Small intestine (tissue), 7 donors: ENCODE measurements at regions not wholly inside any gene's neighbourhood (a gene's known extent, or its start where the extent isn't known, plus 50 kb on each side); places are given as distances from the start of the nearest gene placed in this dataset.

Experiments used
- DNase-seq, 2 donors: peaks; one replicate each; pipeline versions ENCODE4 v3.0.0 to v3.0.0-alpha.2; 2013
- FAIRE-seq: peaks from 2 replicates; lab custom pipeline; 2012; peaks lifted over from hg19 to GRCh38; lab: Jason Lieb, UNC
- H3K27ac ChIP-seq, 3 donors: one replicate each; pipeline ENCODE4 v1.5.1; 2013; ENCODE audit warnings: low read length in 2 of 3, mild to moderate bottlenecking in 2 of 3, control low read depth in 1 of 3, inconsistent platforms in 1 of 3, low read depth in 1 of 3, moderate library complexity in 1 of 3
- H3K27me3 ChIP-seq, 3 donors: one replicate each; pipeline ENCODE4 v1.6.1; 2013; ENCODE audit warnings: low read length in 3 of 3, inconsistent platforms in 1 of 3; ENCODE audit not compliant: control insufficient read depth in 3 of 3, insufficient read depth in 3 of 3
- H3K36me3 ChIP-seq, 3 donors: one replicate each; pipeline ENCODE4 v1.6.1; 2013; ENCODE audit warnings: low read length in 3 of 3, inconsistent platforms in 1 of 3, low read depth in 1 of 3, mild to moderate bottlenecking in 1 of 3, moderate library complexity in 1 of 3; ENCODE audit not compliant: control insufficient read depth in 3 of 3, insufficient read depth in 2 of 3
- H3K4me1 ChIP-seq, 3 donors: one replicate each; pipeline ENCODE4 v1.6.1; 2013; ENCODE audit warnings: low read length in 2 of 3, inconsistent platforms in 1 of 3, low read depth in 1 of 3, mild to moderate bottlenecking in 1 of 3, moderate library complexity in 1 of 3; ENCODE audit not compliant: control insufficient read depth in 3 of 3, insufficient read depth in 2 of 3
- H3K4me3 ChIP-seq, 3 donors: one replicate each; pipeline ENCODE4 v1.5.1; 2013; ENCODE audit warnings: low read length in 3 of 3, control low read depth in 1 of 3, inconsistent platforms in 1 of 3, low read depth in 1 of 3, mild to moderate bottlenecking in 1 of 3, moderate library complexity in 1 of 3
- H3K9me3 ChIP-seq, 2 donors: one replicate each; pipeline ENCODE4 v1.6.1; 2013; ENCODE audit warnings: low read depth in 1 of 2, low read length in 1 of 2; ENCODE audit not compliant: control insufficient read depth in 2 of 2, insufficient read depth in 1 of 2
- WGBS, 3 donors: extraction: QIAGEN DNeasy Blood & Tissue Kit; methylation state at CpG; one replicate each; pipeline ENCODE4 v1.1.7; 2013; 5-methylcytosine and 5-hydroxymethylcytosine counted together
- donor health status: healthy with polysubstance abuse.
- donor health status: control.
- donor health status: control.
- donor health status: Bipolar disorder and iron deficiency.
- donor health status: healthy.

GRCh38 chr10:44849936-44850335 is 61.2 kb upstream of the TMEM72 start:
- FAIRE-seq, result no peak
- no peak overlapping the region for H3K27ac ChIP-seq
- WGBS, 3 donors, result 88 to 95% (median 94%) methylated on average over 2 of the region's 2 CpGs
- H3K27me3 ChIP-seq, result no peaks in the 10 kb centered on the region
- no peak overlapping the region for H3K4me3 ChIP-seq
- H3K36me3 ChIP-seq, result no peaks in the 10 kb centered on the region
- no peaks in the 10 kb centered on the region for H3K4me1 ChIP-seq
- H3K9me3 ChIP-seq, result peaks cover 0 to 4% of the 10 kb centered on the region in 2 donors
- DNase-seq, result no peak

GRCh38 chr10:44850356-44850934 is 60.7 kb upstream of the TMEM72 start:
- H3K27me3 ChIP-seq, result no peaks in the 10 kb centered on the region
- H3K36me3 ChIP-seq, result no peaks in the 10 kb centered on the region
- no peak overlapping the region for H3K4me3 ChIP-seq
- H3K4me1 ChIP-seq, result no peaks in the 10 kb centered on the region
- no peak overlapping the region for H3K27ac ChIP-seq
- WGBS, 3 donors, result 76 to 83% (median 81%) methylated on average over 7 to 8 of the region's 8 CpGs
- DNase-seq, result no peak
- peaks cover 0 to 4% of the 10 kb centered on the region in 2 donors for H3K9me3 ChIP-seq
- no peak for FAIRE-seq

DNA sequence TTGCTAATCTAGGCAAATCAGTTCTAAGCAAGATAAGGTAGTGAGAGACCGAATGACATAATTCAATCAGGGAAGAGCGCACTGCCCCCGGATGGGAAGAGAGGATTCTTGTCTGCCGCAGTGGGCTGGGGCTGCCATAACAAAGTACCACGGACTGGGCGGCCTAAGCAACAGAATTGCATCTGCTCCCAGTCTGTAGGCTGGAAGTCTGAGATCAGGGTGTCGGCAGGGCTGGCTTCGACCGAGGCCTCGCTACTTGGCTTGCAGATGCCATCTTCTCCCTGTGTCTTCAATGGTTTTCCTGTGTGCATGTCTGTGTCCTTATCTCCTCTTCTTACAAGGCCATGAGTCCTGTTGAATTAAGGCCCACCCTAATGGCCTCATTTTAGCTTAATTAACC is 59.7 kb upstream of the TMEM72 start:
- H3K27me3 ChIP-seq, result no peaks in the 10 kb centered on the region
- H3K36me3 ChIP-seq, result no peaks in the 10 kb centered on the region
- FAIRE-seq (no peak), DNase-seq (no peak)
- H3K4me1 ChIP-seq, result no peaks in the 10 kb centered on the region
- H3K27ac ChIP-seq, result no peak overlapping the region
- WGBS, 3 donors, result 94 to 99% (median 94%) methylated on average over 10 of the region's 10 CpGs
- peaks cover 0 to 4% of the 10 kb centered on the region in 2 donors for H3K9me3 ChIP-seq
- no peak overlapping the region for H3K4me3 ChIP-seq

GRCh38 chr10:44851881-44852280 is 59.3 kb upstream of the TMEM72 start:
- Histone ChIP-seq H3K36me3 (no peaks in the 10 kb centered on the region), H3K4me1 (no peaks in the 10 kb centered on the region), H3K9me3 (peaks cover 0 to 4% of the 10 kb centered on the region in 2 donors), H3K4me3 (no peak overlapping the region), H3K27me3 (no peaks in the 10 kb centered on the region), H3K27ac (no peak overlapping the region)
- no peak for FAIRE-seq
- no peak for DNase-seq
- 88 to 95% (median 91%) methylated on average over 8 of the region's 8 CpGs for WGBS, 3 donors

DNA sequence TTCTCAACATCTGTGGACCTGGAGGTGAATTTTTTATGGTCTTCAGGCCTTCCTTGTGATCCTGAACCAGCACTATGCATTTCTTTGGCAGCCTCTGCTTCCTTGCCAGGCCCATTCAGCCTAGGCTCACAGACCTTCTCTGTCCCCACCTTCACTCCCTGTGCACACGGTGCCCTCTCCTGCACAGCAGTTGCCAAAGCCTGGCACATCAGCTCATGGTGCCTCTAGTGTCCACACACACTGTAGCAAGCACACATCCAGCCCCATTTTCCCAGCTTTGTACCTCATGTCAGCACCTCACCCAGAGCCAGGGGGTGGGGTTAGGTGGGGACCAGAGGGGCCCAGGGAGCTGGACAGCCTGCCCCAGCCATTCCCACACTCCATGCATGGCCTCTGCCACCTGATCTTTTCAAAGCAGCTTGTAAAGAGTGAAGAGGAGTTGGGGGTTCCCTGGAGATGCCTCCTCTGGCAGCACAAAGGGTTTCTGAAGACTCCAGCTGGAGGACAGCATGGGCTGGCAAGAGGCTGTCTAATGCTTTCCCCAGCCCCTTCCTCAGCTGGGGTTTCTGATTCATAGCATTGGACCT is 57.9 kb upstream of the TMEM72 start:
- no peak overlapping the region for H3K27ac ChIP-seq
- no peak for FAIRE-seq
- H3K27me3 ChIP-seq, result no peaks in the 10 kb centered on the region
- peaks cover 0 to 4% of the 10 kb centered on the region in 2 donors for H3K9me3 ChIP-seq
- no peaks in the 10 kb centered on the region for H3K36me3 ChIP-seq
- no peak overlapping the region for H3K4me3 ChIP-seq
- no peaks in the 10 kb centered on the region for H3K4me1 ChIP-seq
- peak in 1 of 2 donors; percentile 39 for DNase-seq
- 12 to 53% (median 22%) methylated on average over 1 of the region's 1 CpG for WGBS, 3 donors

DNA sequence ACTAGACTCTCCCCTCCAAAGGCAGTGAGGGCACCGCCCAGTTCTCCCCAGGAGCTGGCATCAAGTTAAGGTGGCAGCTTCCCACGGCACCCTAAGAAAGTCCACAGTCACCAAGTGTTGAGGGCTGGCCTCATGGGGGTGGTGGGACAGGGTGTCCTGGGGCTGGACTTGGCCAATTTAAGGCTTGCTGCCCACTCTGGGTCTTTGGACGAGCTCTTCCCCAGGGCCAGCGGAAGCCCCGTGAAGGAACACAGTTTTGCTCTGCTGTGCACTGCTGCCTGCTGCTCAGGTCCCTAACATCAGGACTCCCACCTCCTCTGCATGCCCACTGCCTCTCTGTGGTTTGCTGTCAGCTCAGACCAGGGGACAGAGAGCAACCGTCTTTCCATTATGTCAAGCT is 57.3 kb upstream of the TMEM72 start:
- no peak overlapping the region for H3K4me3 ChIP-seq
- H3K9me3 ChIP-seq, result no peaks in the 10 kb centered on the region
- no peaks in the 10 kb centered on the region for H3K27me3 ChIP-seq
- no peak overlapping the region for H3K27ac ChIP-seq
- H3K4me1 ChIP-seq, result no peaks in the 10 kb centered on the region
- FAIRE-seq (no peak), DNase-seq (no peak)
- H3K36me3 ChIP-seq, result no peaks in the 10 kb centered on the region
- 89 to 96% (median 90%) methylated on average over 6 of the region's 6 CpGs for WGBS, 3 donors

GRCh38 chr10:44854693-44855350 is 56.3 kb upstream of the TMEM72 start:
- H3K4me1 ChIP-seq, result no peaks in the 10 kb centered on the region
- no peaks in the 10 kb centered on the region for H3K36me3 ChIP-seq
- H3K4me3 ChIP-seq, result no peak overlapping the region
- H3K27ac ChIP-seq, result no peak overlapping the region
- no peaks in the 10 kb centered on the region for H3K27me3 ChIP-seq
- no peaks in the 10 kb centered on the region for H3K9me3 ChIP-seq
- DNase-seq (no peak), FAIRE-seq (no peak)
- WGBS, 3 donors, result 74 to 84% (median 79%) methylated on average over 9 of the region's 9 CpGs

GRCh38 chr10:44856696-44857095 is 54.4 kb upstream of the TMEM72 start:
- 80 to 87% (median 83%) methylated on average over 7 of the region's 7 CpGs for WGBS, 3 donors

More at GRCh38 chr10:44856696-44857095, 54.4 kb upstream of the TMEM72 start:
- no peaks in the 10 kb centered on the region for H3K9me3 ChIP-seq
- FAIRE-seq (no peak), DNase-seq (no peak)
- no peaks in the 10 kb centered on the region for H3K27me3 ChIP-seq
- no peaks in the 10 kb centered on the region for H3K36me3 ChIP-seq
- no peak overlapping the region for H3K4me3 ChIP-seq
- no peaks in the 10 kb centered on the region for H3K4me1 ChIP-seq
- no peak overlapping the region for H3K27ac ChIP-seq
